Neural cell (in vitro differentiated cells): ENCODE measurements at regions not wholly inside any gene's neighbourhood (a gene's known extent, or its start where the extent isn't known, plus 50 kb on each side); places are given as distances from the start of the nearest gene placed in this dataset.

Experiments
- EP300 ChIP-seq: fragments of 450-650 bp; conservative IDR thresholded peaks from 2 replicates; pipeline ENCODE4 v1.6.1; 2014; ENCODE audit warnings: antibody characterized with exemption, mild to moderate bottlenecking, moderate library complexity; ENCODE audit not compliant: poor library complexity, severe bottlenecking
- EZH2 ChIP-seq: fragments of 200-600, 300-800 bp; shearing (Covaris generic), sonication (generic); IDR thresholded peaks from 2 replicates; pipeline ENCODE4 v1.6.1; 2014; ENCODE audit warnings: antibody characterized with exemption, low read length, borderline replicate concordance, mild to moderate bottlenecking; ENCODE audit not compliant: insufficient read depth, poor library complexity, severe bottlenecking
- MXI1 ChIP-seq: fragments of 450-650 bp; conservative IDR thresholded peaks from 2 replicates; pipeline ENCODE4 v1.6.1; 2014; ENCODE audit warnings: antibody characterized with exemption, mild to moderate bottlenecking; ENCODE audit not compliant: poor library complexity, severe bottlenecking
- POLR2AphosphoS5 ChIP-seq: IDR thresholded peaks from 2 replicates; pipeline ENCODE4 v1.6.1; 2012
- RAD21 ChIP-seq: fragments of 450-650 bp; conservative IDR thresholded peaks from 2 replicates; pipeline ENCODE4 v1.6.1; 2014; ENCODE audit warnings: antibody characterized with exemption, mild to moderate bottlenecking, moderate library complexity
- SMC3 ChIP-seq: fragments of 450-650 bp; conservative IDR thresholded peaks from 2 replicates; pipeline ENCODE4 v1.6.1; 2014; ENCODE audit warnings: antibody characterized with exemption, mild to moderate bottlenecking, moderate library complexity; ENCODE audit not compliant: poor library complexity
- TF ChIP-seq, protein P1 (sequence below): fragments of 450-650 bp; IDR thresholded peaks from 2 replicates; pipeline ENCODE4 v1.5.1; 2014; ENCODE audit warnings: antibody characterized with exemption, mild to moderate bottlenecking, moderate library complexity; ENCODE audit not compliant: poor library complexity, severe bottlenecking

DNA sequence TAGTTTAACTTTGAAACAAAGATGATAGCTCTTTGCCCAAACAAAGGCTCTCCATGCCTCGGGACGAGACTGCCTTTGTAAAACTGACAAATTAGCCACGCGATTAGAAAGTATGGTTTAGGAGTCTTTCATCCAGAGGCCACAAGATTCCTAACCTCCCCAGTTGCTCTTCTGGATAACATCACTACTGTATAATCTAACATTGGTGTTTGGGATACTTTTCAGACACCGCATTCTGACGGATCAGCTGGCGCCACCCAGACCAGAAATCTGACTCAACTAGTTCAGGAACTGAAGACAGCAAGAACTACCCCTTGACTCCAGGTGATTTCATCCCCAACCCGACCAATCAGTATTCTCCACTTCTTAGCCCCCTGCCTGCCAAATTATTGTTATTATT is 98.1 kb upstream of the TEX13D start:
- TF ChIP-seq, protein P1, sequence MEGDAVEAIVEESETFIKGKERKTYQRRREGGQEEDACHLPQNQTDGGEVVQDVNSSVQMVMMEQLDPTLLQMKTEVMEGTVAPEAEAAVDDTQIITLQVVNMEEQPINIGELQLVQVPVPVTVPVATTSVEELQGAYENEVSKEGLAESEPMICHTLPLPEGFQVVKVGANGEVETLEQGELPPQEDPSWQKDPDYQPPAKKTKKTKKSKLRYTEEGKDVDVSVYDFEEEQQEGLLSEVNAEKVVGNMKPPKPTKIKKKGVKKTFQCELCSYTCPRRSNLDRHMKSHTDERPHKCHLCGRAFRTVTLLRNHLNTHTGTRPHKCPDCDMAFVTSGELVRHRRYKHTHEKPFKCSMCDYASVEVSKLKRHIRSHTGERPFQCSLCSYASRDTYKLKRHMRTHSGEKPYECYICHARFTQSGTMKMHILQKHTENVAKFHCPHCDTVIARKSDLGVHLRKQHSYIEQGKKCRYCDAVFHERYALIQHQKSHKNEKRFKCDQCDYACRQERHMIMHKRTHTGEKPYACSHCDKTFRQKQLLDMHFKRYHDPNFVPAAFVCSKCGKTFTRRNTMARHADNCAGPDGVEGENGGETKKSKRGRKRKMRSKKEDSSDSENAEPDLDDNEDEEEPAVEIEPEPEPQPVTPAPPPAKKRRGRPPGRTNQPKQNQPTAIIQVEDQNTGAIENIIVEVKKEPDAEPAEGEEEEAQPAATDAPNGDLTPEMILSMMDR = no peak
- no peak for TF ChIP-seq EP300
- TF ChIP-seq EZH2 = no peak
- TF ChIP-seq POLR2AphosphoS5 = no peak
- no peak for TF ChIP-seq RAD21
- TF ChIP-seq MXI1 = no peak
- no peak for TF ChIP-seq SMC3
